ENCODE measurements at regions not wholly inside any gene's neighbourhood (a gene's known extent, or its start where the extent isn't known, plus 50 kb on each side); places are given as distances from the start of the nearest gene placed in this dataset.
A peak's percentile ranks its signal among the peaks of the same experiment; 100 is the strongest.

DNA sequence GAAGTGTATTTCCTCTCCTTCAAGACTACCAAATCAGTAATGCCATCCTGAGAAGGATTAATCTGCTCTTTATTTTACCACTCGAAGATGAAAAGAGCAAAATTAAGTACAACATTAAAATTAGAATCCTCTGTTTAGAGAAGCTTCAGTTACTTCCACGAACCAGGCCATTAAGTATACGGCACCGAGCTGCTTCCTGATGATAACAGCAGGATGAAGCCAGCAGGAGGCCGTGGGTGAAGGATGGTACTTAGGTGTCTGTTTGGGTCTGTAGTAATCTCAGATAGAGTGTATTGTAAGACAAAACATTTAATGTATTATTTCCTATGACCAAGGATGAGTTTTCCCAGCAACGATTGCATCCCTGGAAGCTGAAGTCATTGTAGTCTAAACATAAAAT is 362.8 kb downstream of the SFMBT2 start:
- Histone ChIP-seq H3K27ac (ENCODE audit: extremely low read depth, low read depth, low read length) (no peak overlapping the region), H3K9me1 (ENCODE audit: control insufficient read depth, insufficient read depth, low read length) (no peaks in the 10 kb centered on the region), H3K36me3 (ENCODE audit: control insufficient read depth, insufficient read depth, low read length) (no peaks in the 10 kb centered on the region), H3K4me3 (no peak overlapping the region), H3K9me3 (replicated peaks; ENCODE audit: control insufficient read depth, insufficient read depth, low read depth, low read length) (peaks cover 5% of the 10 kb centered on the region), H2AFZ (ENCODE audit: low read depth, low read length) (no peak overlapping the region), H3K4me1 (replicated peaks in 1 of 2; ENCODE audit: control insufficient read depth in 2 of 2, insufficient read depth in 2 of 2, low read length in 2 of 2) (peaks cover 6 to 8% of the 10 kb centered on the region in 2 experiments; a peak in 4 of 5 replicates), H3K79me2 (ENCODE audit: control insufficient read depth, insufficient read depth, low read length) (no peaks in the 10 kb centered on the region), H3K9ac (ENCODE audit: insufficient read depth in 1 of 2, low read depth in 2 of 2, low read length in 2 of 2) (no peak overlapping the region), H3K27me3 (ENCODE audit: control insufficient read depth in 2 of 2, insufficient read depth in 2 of 2, low read length in 2 of 2) (no peaks in the 10 kb centered on the region; a peak in 1 of 5 replicates), H3K4me2 (ENCODE audit: insufficient read depth, low read length) (no peak overlapping the region), H4K20me1 (replicated peaks; ENCODE audit: control insufficient read depth, insufficient read depth, low read length) (no peaks in the 10 kb centered on the region)
- in situ Hi-C loops (cut with MboI) = no loop called here
- intact Hi-C loops (cut with micrococcal nuclease) = no loop called here
- BruUV-seq (replicated peaks) = no TSS peak
- POLR2A ChIA-PET = no interaction called here
- peak in 1 of 4 experiments; percentile 14 for DNase-seq (ENCODE audit: extremely low read depth in 1 of 4, low spot score in 3 of 4)
- 45% methylated on average over 6 of the region's 6 CpGs for WGBS (ENCODE audit: insufficient coverage, low coverage, missing lambda C conversion rate)
- ATAC-seq = no peak
- TF ChIP-seq RAD21 (CRISPR knock-in tag; conservative IDR thresholded peaks at IDR 0.05 in 1 of 2, IDR thresholded peaks at IDR 0.05 in 1 of 2) = no peak
- no peak for TF ChIP-seq SAFB (IDR thresholded peaks at IDR 0.05; ENCODE audit: borderline replicate concordance, low read depth, low read length)
- no peak for TF ChIP-seq TGIF2 (CRISPR knock-in tag; IDR thresholded peaks at IDR 0.05)
- TF ChIP-seq NUFIP1 (IDR thresholded peaks at IDR 0.05; ENCODE audit: partially characterized antibody) = no peak
- TF ChIP-seq CBFA2T3 (IDR thresholded peaks at IDR 0.05) = peak; percentile 21; the same call in 1 of the 2 replicates
- TF ChIP-seq ZC3H8 (IDR thresholded peaks at IDR 0.05) = no peak
- no peak for FAIRE-seq
- CTCF ChIA-PET (ENCODE audit: low intra/inter-chr PET ratio) = no interaction called here

DNA sequence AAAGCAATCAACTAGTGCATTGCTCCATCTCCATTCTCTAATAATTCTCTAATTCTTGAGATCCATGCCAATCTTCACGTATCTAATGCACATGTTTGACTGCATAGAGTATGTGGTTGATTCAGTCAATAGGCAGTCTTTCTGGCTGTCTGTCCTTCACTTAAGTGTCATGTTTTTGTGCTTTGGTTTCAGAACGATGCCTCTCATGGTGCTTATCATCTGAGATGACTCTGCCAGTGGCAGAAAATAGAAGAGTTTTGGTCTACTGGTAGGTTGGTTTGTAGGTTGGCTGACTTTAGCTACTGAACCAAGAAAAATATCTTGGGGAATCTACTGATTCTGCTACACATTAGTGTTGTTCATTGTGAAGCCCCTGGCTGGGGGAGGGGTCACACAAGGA is 364.2 kb downstream of the SFMBT2 start:
- in situ Hi-C loops (cut with MboI) = no loop called here
- no TSS peak for BruUV-seq (replicated peaks)
- no peaks in the 10 kb centered on the region for H3K9me1 ChIP-seq (ENCODE audit: control insufficient read depth, insufficient read depth, low read length)
- ATAC-seq (no peak), DNase-seq (ENCODE audit: extremely low read depth in 1 of 4, low spot score in 3 of 4) (no peak), FAIRE-seq (no peak)
- H3K4me2 ChIP-seq (ENCODE audit: insufficient read depth, low read length) = no peak overlapping the region
- H4K20me1 ChIP-seq (replicated peaks; ENCODE audit: control insufficient read depth, insufficient read depth, low read length) = no peaks in the 10 kb centered on the region
- H3K27ac ChIP-seq (ENCODE audit: extremely low read depth, low read depth, low read length) = no peak overlapping the region
- peaks cover 5% of the 10 kb centered on the region for H3K9me3 ChIP-seq (replicated peaks; ENCODE audit: control insufficient read depth, insufficient read depth, low read depth, low read length)
- H3K4me1 ChIP-seq (replicated peaks in 1 of 2; ENCODE audit: control insufficient read depth in 2 of 2, insufficient read depth in 2 of 2, low read length in 2 of 2) = peaks cover 10 to 13% of the 10 kb centered on the region in 2 experiments; a peak in 4 of 5 replicates
- POLR2A ChIA-PET = no interaction called here
- no peak overlapping the region for H3K9ac ChIP-seq (ENCODE audit: insufficient read depth in 1 of 2, low read depth in 2 of 2, low read length in 2 of 2)
- no peaks in the 10 kb centered on the region for H3K79me2 ChIP-seq (ENCODE audit: control insufficient read depth, insufficient read depth, low read length)
- intact Hi-C loops (cut with micrococcal nuclease) = no loop called here
- CTCF ChIA-PET (ENCODE audit: low intra/inter-chr PET ratio) = no interaction called here
- no peaks in the 10 kb centered on the region for H3K36me3 ChIP-seq (ENCODE audit: control insufficient read depth, insufficient read depth, low read length)
- no peaks in the 10 kb centered on the region; a peak in 1 of 5 replicates for H3K27me3 ChIP-seq (ENCODE audit: control insufficient read depth in 2 of 2, insufficient read depth in 2 of 2, low read length in 2 of 2)
- peak overlapping the region; percentile 8; the same call in 1 of the 2 replicates for H2AFZ ChIP-seq (ENCODE audit: low read depth, low read length)
- no peak overlapping the region for H3K4me3 ChIP-seq
- 45% methylated on average over 2 of the region's 2 CpGs for WGBS (ENCODE audit: insufficient coverage, low coverage, missing lambda C conversion rate)
- TF ChIP-seq, protein P1, sequence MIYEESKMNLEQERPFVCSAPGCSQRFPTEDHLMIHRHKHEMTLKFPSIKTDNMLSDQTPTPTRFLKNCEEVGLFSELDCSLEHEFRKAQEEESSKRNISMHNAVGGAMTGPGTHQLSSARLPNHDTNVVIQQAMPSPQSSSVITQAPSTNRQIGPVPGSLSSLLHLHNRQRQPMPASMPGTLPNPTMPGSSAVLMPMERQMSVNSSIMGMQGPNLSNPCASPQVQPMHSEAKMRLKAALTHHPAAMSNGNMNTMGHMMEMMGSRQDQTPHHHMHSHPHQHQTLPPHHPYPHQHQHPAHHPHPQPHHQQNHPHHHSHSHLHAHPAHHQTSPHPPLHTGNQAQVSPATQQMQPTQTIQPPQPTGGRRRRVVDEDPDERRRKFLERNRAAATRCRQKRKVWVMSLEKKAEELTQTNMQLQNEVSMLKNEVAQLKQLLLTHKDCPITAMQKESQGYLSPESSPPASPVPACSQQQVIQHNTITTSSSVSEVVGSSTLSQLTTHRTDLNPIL (CRISPR knock-in tag; IDR thresholded peaks at IDR 0.05) = no peak
- TF ChIP-seq, protein P2, sequence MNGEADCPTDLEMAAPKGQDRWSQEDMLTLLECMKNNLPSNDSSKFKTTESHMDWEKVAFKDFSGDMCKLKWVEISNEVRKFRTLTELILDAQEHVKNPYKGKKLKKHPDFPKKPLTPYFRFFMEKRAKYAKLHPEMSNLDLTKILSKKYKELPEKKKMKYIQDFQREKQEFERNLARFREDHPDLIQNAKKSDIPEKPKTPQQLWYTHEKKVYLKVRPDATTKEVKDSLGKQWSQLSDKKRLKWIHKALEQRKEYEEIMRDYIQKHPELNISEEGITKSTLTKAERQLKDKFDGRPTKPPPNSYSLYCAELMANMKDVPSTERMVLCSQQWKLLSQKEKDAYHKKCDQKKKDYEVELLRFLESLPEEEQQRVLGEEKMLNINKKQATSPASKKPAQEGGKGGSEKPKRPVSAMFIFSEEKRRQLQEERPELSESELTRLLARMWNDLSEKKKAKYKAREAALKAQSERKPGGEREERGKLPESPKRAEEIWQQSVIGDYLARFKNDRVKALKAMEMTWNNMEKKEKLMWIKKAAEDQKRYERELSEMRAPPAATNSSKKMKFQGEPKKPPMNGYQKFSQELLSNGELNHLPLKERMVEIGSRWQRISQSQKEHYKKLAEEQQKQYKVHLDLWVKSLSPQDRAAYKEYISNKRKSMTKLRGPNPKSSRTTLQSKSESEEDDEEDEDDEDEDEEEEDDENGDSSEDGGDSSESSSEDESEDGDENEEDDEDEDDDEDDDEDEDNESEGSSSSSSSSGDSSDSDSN (IDR thresholded peaks at IDR 0.05; ENCODE audit: borderline replicate concordance in 1 of 2, low read depth in 2 of 2, low read length in 2 of 2) = no peak
- TF ChIP-seq EWSR1 (IDR thresholded peaks at IDR 0.05; ENCODE audit: borderline replicate concordance, low read depth, partially characterized antibody) (no peak), SIN3A (IDR thresholded peaks at IDR 0.05; ENCODE audit: borderline replicate concordance in 2 of 2, control insufficient read depth in 1 of 2, low read depth in 2 of 2, low read length in 2 of 2) (no peak), PRPF4 (IDR thresholded peaks at IDR 0.05; ENCODE audit: insufficient read depth, low read depth, low read length, poor library complexity, severe bottlenecking) (no peak), HDAC6 (IDR thresholded peaks at IDR 0.05; ENCODE audit: low read depth, low read length) (no peak)
